GM13977 (cell line): ENCODE measurements at regions not wholly inside any gene's neighbourhood (a gene's known extent, or its start where the extent isn't known, plus 50 kb on each side); places are given as distances from the start of the nearest gene placed in this dataset.

Experiments used
- DNase-seq: peaks from one replicate; pipeline ENCODE4 v3.0.0; 2012; ENCODE audit warnings: low spot score
- CTCF ChIP-seq: IDR thresholded peaks from 2 replicates; pipeline ENCODE4 v1.5.1; 2012; ENCODE audit warnings: mild to moderate bottlenecking, control low read depth; ENCODE audit not compliant: insufficient read depth; ENCODE audit errors: extremely low read depth, missing control alignments
- in situ Hi-C: fragments of 300-500 bp; cut with MboI; formaldehyde crosslinking; loops from one replicate; pipeline ENCODE4 v1.12.0; 2022; ENCODE audit warnings: low sequenced_read_pairs, low pct_unique_long_range_greater_than_20kb, mixed read lengths, inconsistent platforms; ENCODE audit not compliant: unreplicated experiment

DNA sequence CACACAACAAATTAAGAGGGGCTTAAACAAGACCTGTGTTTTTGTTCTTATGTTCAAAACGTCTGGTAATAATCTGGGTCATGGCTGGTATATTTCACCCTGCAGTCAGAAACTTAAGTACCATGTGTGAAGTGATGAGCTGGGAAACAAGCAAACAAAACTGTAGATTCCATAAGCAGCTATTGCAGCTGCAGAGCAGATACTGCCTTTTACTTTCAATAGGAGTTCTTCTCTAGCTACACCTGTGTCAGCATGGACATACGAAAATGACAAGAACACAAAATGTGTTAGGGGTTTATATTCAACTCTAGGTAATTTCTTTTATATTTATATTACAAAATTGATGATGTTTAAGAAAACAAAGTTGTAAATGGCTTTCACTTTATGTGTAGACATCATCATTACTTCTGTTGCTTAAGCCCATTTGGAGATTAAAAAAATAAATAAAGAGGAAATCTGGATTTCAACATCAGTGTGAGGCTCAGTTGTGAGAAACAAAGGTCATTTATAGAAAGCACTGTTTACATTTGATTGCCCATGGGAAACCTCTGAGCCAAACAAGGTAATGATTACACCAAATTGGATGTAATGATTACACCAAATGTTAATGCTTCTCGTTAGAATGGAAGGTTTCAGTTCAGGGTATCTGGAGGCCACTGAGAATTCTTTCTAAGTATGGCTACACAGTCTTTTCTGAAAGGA lies 451.0 kb upstream of the SLC10A2 start:
- in situ Hi-C loops = no loop called here
- no peak for TF ChIP-seq CTCF
- no peak for DNase-seq

DNA sequence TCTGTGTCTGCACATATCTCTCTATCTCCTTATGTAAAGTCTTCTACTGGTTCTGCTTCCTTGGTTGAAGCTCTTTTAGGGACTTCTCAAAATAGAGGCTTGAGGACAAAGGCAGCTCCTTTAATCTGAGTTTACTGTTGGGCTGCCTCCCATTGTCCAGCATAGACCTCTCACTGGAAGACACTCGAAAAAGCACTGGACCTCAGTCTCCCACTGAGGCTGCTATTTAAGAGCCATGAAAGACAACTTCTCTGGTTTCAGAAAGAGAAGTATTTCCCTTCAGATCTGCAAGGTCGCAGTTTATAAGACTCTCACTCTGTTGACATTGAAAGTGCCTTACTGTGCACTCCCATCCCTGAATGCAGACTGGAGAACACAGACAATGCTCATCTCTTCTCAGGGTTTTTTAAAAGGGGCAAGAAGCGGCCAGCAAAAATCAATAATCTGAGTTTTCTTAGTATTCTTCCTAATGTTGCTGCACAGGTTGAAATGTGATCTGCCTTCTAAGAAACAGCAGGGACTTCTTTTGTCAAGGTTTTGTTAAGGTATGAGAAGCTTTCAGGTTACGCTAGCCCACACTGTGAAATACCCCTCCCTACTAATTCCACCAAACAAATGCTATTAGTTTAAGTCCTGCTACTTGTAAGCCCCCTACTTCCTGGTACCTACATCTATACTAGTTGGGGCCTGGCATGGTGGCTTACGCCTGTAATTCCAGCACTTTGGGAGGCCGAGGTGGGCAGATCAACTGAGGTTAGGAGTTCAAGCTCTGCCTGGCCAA lies 450.0 kb upstream of the SLC10A2 start:
- no peak for TF ChIP-seq CTCF
- in situ Hi-C loops = no loop called here
- no peak for DNase-seq

DNA sequence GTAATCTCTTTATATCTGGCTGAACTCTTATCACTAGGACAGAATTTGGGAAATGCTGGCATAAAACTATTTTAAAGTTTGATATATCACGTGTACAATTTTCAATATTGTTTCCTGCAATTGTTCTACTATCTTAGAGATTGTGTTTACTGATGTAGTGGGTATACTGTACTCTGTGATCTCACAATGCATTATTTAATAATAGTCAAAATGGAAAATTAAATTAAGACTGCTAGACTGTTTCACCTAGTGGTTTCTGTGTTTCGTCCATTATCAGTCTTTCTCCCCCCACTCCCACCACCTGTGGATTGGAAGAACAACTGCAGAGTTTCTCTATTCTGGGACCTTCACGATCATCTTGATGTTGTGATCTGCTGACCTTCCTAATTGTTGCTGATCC lies 449.2 kb upstream of the SLC10A2 start:
- TF ChIP-seq CTCF = no peak
- in situ Hi-C loops = no loop called here
- DNase-seq = no peak

DNA sequence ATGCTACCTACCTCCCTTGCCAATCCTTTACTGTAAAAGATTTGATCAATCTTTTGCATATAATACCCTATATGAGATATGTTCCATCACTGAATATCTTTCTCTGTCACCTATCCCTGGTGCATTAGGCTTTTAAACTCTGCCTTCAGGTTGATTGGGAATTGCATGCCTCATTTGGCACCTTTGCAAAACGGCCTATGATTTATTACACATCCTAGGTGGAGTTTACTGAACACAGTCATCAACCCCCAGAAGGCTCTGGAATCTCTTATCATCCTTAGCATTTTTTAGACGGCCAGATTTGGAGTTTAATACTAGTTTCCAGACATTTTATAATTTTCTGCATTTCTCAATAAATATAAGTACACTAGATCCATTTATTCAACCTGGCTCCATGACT lies 448.4 kb upstream of the SLC10A2 start:
- no peak for TF ChIP-seq CTCF
- in situ Hi-C loops = no loop called here
- DNase-seq = no peak

GRCh38 chr13:103514188-103514587 lies 448.0 kb upstream of the SLC10A2 start:
- in situ Hi-C loops = no loop called here
- no peak for TF ChIP-seq CTCF
- no peak for DNase-seq

DNA sequence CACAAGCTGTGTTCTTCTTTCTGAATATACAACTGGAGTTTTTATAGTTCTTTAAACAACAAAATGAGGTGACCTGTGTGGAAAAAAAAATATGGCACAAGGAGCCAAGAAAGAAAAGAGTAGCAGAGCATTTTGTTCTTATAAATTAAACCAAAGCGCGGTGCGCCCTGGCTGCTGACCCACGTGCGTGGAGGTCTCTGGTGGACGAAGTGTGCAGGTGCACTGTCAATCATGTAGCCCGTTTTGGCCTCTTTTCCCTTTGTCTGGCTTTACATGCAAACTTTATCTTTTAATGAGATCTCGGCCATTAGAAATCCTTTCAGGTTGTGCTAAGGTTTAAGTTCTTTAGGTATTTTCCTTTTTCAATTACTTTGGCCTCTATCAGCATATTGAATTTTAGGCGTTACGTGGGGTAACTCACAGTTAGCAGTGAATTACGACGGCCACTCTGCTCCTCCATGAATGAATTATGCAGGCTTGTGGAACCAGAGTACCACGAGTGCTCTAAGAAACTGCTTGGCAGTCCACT lies 443.9 kb upstream of the SLC10A2 start:
- no peak for TF ChIP-seq CTCF
- in situ Hi-C loops = no loop called here
- no peak for DNase-seq
